H1 (cell line): ENCODE measurements at regions not wholly inside any gene's neighbourhood (a gene's known extent, or its start where the extent isn't known, plus 50 kb on each side); places are given as distances from the start of the nearest gene placed in this dataset.

ENCODE experiments used
- CTCF ChIA-PET: fragments of 300-600 bp; sonication (Branson Sonifier 250); formaldehyde crosslinking; loops from one replicate; lab custom pipeline; 2021; ENCODE audit not compliant: partially characterized antibody; lab: Charles Lee
- POLR2A ChIA-PET: fragments of 300-600 bp; sonication (Branson Sonifier 250); formaldehyde crosslinking; loops from one replicate; lab custom pipeline; 2021; ENCODE audit warnings: inconsistent platforms; ENCODE audit not compliant: partially characterized antibody; lab: Charles Lee
- DNase-seq, 2 experiments: peaks; one replicate each; pipeline versions ENCODE4 v3.0.0 to v3.0.0-alpha.2; 2010 to 2022; ENCODE audit warnings: low spot score in 2 of 2, low read depth in 1 of 2, mixed read lengths in 1 of 2
- FAIRE-seq: peaks from 2 replicates; lab custom pipeline; 2011; peaks lifted over from hg19 to GRCh38; lab: Jason Lieb, UNC
- H2AFZ ChIP-seq: 2 replicates; pipeline ENCODE4 v1.8.1; 2012; ENCODE audit warnings: low read length, inconsistent platforms
- H2AK5ac ChIP-seq: 2 replicates; pipeline ENCODE4 v1.6.1; 2013; ENCODE audit warnings: low read depth, low read length
- H2BK120ac ChIP-seq: replicated peaks from 2 replicates; pipeline ENCODE3; 2013; ENCODE audit warnings: low read depth, low read length, inconsistent platforms
- H2BK12ac ChIP-seq: 2 replicates; pipeline ENCODE4 v1.6.1; 2013; ENCODE audit warnings: low read depth, low read length
- H2BK15ac ChIP-seq: 2 replicates; pipeline ENCODE4 v1.6.1; 2013; ENCODE audit warnings: low read length
- H2BK20ac ChIP-seq: 2 replicates; pipeline ENCODE4 v1.6.1; 2013; ENCODE audit warnings: low read length
- H2BK5ac ChIP-seq: 2 replicates; pipeline ENCODE4 v1.6.1; 2013; ENCODE audit warnings: low read depth, low read length
- H3K14ac ChIP-seq: 2 replicates; pipeline ENCODE4 v1.6.1; 2013; ENCODE audit warnings: inconsistent platforms; ENCODE audit not compliant: insufficient read length
- H3K18ac ChIP-seq: 2 replicates; pipeline ENCODE4 v1.6.1; 2013; ENCODE audit warnings: low read length; ENCODE audit errors: extremely low read depth
- H3K23ac ChIP-seq: 2 replicates; pipeline ENCODE4 v1.6.1; 2013; ENCODE audit warnings: inconsistent platforms; ENCODE audit not compliant: insufficient read length
- H3K23me2 ChIP-seq: 2 replicates; pipeline ENCODE4 v1.6.1; 2013; ENCODE audit warnings: low read depth, low read length
- H3K27ac ChIP-seq: 2 replicates; pipeline ENCODE4 v1.6.1; 2011; ENCODE audit warnings: low read depth, low read length, inconsistent platforms
- H3K27me3 ChIP-seq, 4 experiments: replicated peaks in 1 of 4; 1 replicate in 1 of 4; 2 replicates in 3 of 4; pipeline versions ENCODE4 v1.6.1 to v1.8.1; 2011 to 2013; ENCODE audit warnings: low read length in 3 of 4, mild to moderate bottlenecking in 3 of 4, inconsistent platforms in 2 of 4, mixed read lengths in 2 of 4, moderate library complexity in 1 of 4; ENCODE audit not compliant: control insufficient read depth in 3 of 4, insufficient read depth in 3 of 4; ENCODE audit errors: extremely low read depth in 1 of 4
- H3K36me3 ChIP-seq, 4 experiments: 2 replicates each; pipeline versions ENCODE4 v1.6.1 to v1.8.1; 2011 to 2013; ENCODE audit warnings: mild to moderate bottlenecking in 4 of 4, low read length in 3 of 4, moderate library complexity in 2 of 4, control low read depth in 1 of 4, inconsistent platforms in 1 of 4; ENCODE audit not compliant: insufficient read depth in 4 of 4, control insufficient read depth in 2 of 4
- H3K4ac ChIP-seq: replicated peaks from 2 replicates; pipeline ENCODE3; 2013; ENCODE audit warnings: low read length, low read depth, mixed read lengths, inconsistent platforms; ENCODE audit not compliant: insufficient read length
- H3K4me1 ChIP-seq, 4 experiments: replicated peaks in 1 of 4; 1 replicate in 1 of 4; 2 replicates in 3 of 4; pipeline versions ENCODE4 v1.6.1 to v1.8.1; 2011 to 2013; ENCODE audit warnings: low read length in 3 of 4, inconsistent platforms in 2 of 4, mixed read lengths in 1 of 4; ENCODE audit not compliant: insufficient read depth in 4 of 4, control insufficient read depth in 3 of 4
- H3K4me2 ChIP-seq, 2 experiments: 2 replicates each; pipeline versions ENCODE4 v1.6.1 to v1.8.1; 2011 to 2013; ENCODE audit warnings: low read depth in 2 of 2, low read length in 2 of 2, control low read depth in 1 of 2, inconsistent platforms in 1 of 2, mild to moderate bottlenecking in 1 of 2; ENCODE audit not compliant: insufficient read depth in 1 of 2
- H3K4me3 ChIP-seq, 4 experiments: fragments of 200-600, 300-600 bp in 1 of 4; sonication (generic), shearing (Covaris generic), sonication (Bioruptor Twin) in 1 of 4; 2 replicates each; pipeline versions ENCODE4 v1.5.1 to v1.8.1; 2011 to 2016; ENCODE audit warnings: low read length in 4 of 4, low read depth in 3 of 4, control low read depth in 2 of 4, inconsistent platforms in 2 of 4, mild to moderate bottlenecking in 2 of 4, mixed read lengths in 1 of 4, moderate library complexity in 1 of 4; ENCODE audit not compliant: insufficient read depth in 2 of 4; ENCODE audit errors: extremely low read depth in 1 of 4
- H3K56ac ChIP-seq: replicated peaks from 2 replicates; pipeline ENCODE3; 2013; ENCODE audit warnings: low read depth, mild to moderate bottlenecking, mixed read lengths, low read length, inconsistent platforms; ENCODE audit not compliant: insufficient read length
- H3K79me1 ChIP-seq: 2 replicates; pipeline ENCODE4 v1.6.1; 2013; ENCODE audit warnings: low read depth, low read length, control low read depth
- H3K79me2 ChIP-seq, 2 experiments: 2 replicates each; pipeline versions ENCODE4 v1.6.1 to v1.8.1; 2012 to 2013; ENCODE audit warnings: low read length in 2 of 2, mild to moderate bottlenecking in 2 of 2, inconsistent platforms in 1 of 2; ENCODE audit not compliant: insufficient read depth in 2 of 2, control insufficient read depth in 1 of 2
- H3K9ac ChIP-seq, 4 experiments: replicated peaks in 1 of 4; 1 replicate in 1 of 4; 2 replicates in 3 of 4; pipeline versions ENCODE4 v1.6.1 to v1.8.1; 2011 to 2013; ENCODE audit warnings: low read depth in 3 of 4, low read length in 3 of 4, control low read depth in 2 of 4, mild to moderate bottlenecking in 2 of 4, moderate library complexity in 2 of 4, inconsistent platforms in 1 of 4; ENCODE audit errors: extremely low read depth in 1 of 4
- H3K9me3 ChIP-seq, 2 experiments: 2 replicates each; pipeline versions ENCODE4 v1.6.1 to v1.8.1; 2012 to 2013; ENCODE audit warnings: mild to moderate bottlenecking in 2 of 2, moderate library complexity in 2 of 2, control low read depth in 1 of 2, inconsistent platforms in 1 of 2, low read depth in 1 of 2, low read length in 1 of 2, mixed read lengths in 1 of 2; ENCODE audit not compliant: insufficient read depth in 2 of 2
- H4K20me1 ChIP-seq, 2 experiments: replicated peaks in 1 of 2; 2 replicates each; pipeline versions ENCODE3 to v1.8.1; 2011 to 2013; ENCODE audit warnings: inconsistent platforms in 2 of 2, low read length in 2 of 2, mild to moderate bottlenecking in 1 of 2; ENCODE audit not compliant: insufficient read depth in 2 of 2, control insufficient read depth in 1 of 2
- H4K5ac ChIP-seq: 2 replicates; pipeline ENCODE4 v1.6.1; 2013; ENCODE audit warnings: low read length, low read depth, mixed read lengths, inconsistent platforms; ENCODE audit not compliant: insufficient read length
- H4K8ac ChIP-seq: 2 replicates; pipeline ENCODE4 v1.8.0; 2013; ENCODE audit warnings: mild to moderate bottlenecking, moderate library complexity, low read length, inconsistent platforms; ENCODE audit not compliant: insufficient read depth; ENCODE audit errors: extremely low read depth
- H4K91ac ChIP-seq: replicated peaks from 2 replicates; pipeline ENCODE3; 2013; ENCODE audit warnings: low read length, mixed read lengths, inconsistent platforms; ENCODE audit not compliant: insufficient read length
- HDAC6 ChIP-seq: IDR thresholded peaks from one replicate; pipeline ENCODE4 v1.7.1; 2012; ENCODE audit warnings: low read depth, mild to moderate bottlenecking, inconsistent platforms, low read length, moderate library complexity
- JUND ChIP-seq: IDR thresholded peaks from 2 replicates; pipeline ENCODE4 v1.6.1; 2011; ENCODE audit warnings: mild to moderate bottlenecking, improper control_type of control experiment, low read length
- KDM1A ChIP-seq: fragments of 200-600, 300-600 bp; sonication (generic); IDR thresholded peaks from 2 replicates; pipeline ENCODE4 v1.7.1; 2016; ENCODE audit warnings: mild to moderate bottlenecking, low read length, borderline replicate concordance
- NRF1 ChIP-seq: IDR thresholded peaks from 2 replicates; pipeline ENCODE4 v1.6.1; 2011; ENCODE audit warnings: mild to moderate bottlenecking, low read depth, low read length, improper control_type of control experiment
- RNF2 ChIP-seq: fragments of 200-900, 300-1000 bp; sonication (generic); IDR thresholded peaks from 2 replicates; pipeline ENCODE4 v1.7.1; 2016; ENCODE audit warnings: borderline replicate concordance, low read depth, mild to moderate bottlenecking, antibody characterized with exemption, low read length; ENCODE audit not compliant: poor library complexity, severe bottlenecking; ENCODE audit errors: missing control alignments
- SP2 ChIP-seq: IDR thresholded peaks from 2 replicates; pipeline ENCODE4 v1.6.1; 2012; ENCODE audit warnings: mild to moderate bottlenecking, low read length, inconsistent platforms
- WGBS, 2 experiments: shearing (Covaris generic) in 1 of 2; methylation state at CpG; one replicate each; pipeline versions ENCODE4 v1.1.6 to v1.1.7; 2013 to 2015; ENCODE audit warnings: low lambda C conversion rate in 2 of 2, mixed read lengths in 2 of 2, inconsistent platforms in 1 of 2, low coverage in 1 of 2, missing lambda C conversion rate in 1 of 2; ENCODE audit not compliant: insufficient replicate concordance in 2 of 2, insufficient coverage in 1 of 2, insufficient read length in 1 of 2; ENCODE audit errors: extremely low coverage in 1 of 2, missing lambda C conversion rate in 1 of 2; 5-methylcytosine and 5-hydroxymethylcytosine counted together

GRCh38 chr3:7847021-7847420 lies 654.6 kb upstream of the LMCD1 start:
- Histone ChIP-seq H3K4me2 (no peak overlapping the region), H3K27ac (no peak overlapping the region), H3K9ac (no peak overlapping the region), H2BK120ac (no peak overlapping the region), H3K9me3 (no peaks in the 10 kb centered on the region), H3K23me2 (no peaks in the 10 kb centered on the region), H3K18ac (no peak overlapping the region), H3K36me3 (no peaks in the 10 kb centered on the region; a peak in 1 of 8 replicates), H3K4me3 (no peak overlapping the region), H3K27me3 (no peaks in the 10 kb centered on the region), H2BK5ac (no peak overlapping the region), H3K79me2 (no peaks in the 10 kb centered on the region), H2BK15ac (no peak overlapping the region), H4K20me1 (no peaks in the 10 kb centered on the region), H3K4ac (no peak overlapping the region), H4K8ac (no peak overlapping the region), H3K14ac (no peak overlapping the region), H3K4me1 (no peaks in the 10 kb centered on the region), H2AFZ (no peak overlapping the region; the same call in 1 of the 2 replicates), H3K56ac (no peak overlapping the region), H4K5ac (no peak overlapping the region), H2BK12ac (no peak overlapping the region), H4K91ac (no peak overlapping the region), H2BK20ac (no peak overlapping the region), H2AK5ac (no peak overlapping the region), H3K23ac (no peak overlapping the region), H3K79me1 (no peaks in the 10 kb centered on the region)
- POLR2A ChIA-PET, result no interaction called here
- FAIRE-seq (no peak), DNase-seq (no peak)
- CTCF ChIA-PET, result no interaction called here
- no peak for TF ChIP-seq NRF1
- TF ChIP-seq RNF2, result no peak
- TF ChIP-seq JUND, result no peak
- TF ChIP-seq HDAC6, result no peak
- no peak for TF ChIP-seq SP2
- TF ChIP-seq KDM1A, result no peak
- WGBS, 2 experiments, result 89% methylated on average over 2 of the region's 2 CpGs; no CpG with 5 or more reads in 1 of the 2 experiments
